GM12892 (cell line): ENCODE measurements at regions not wholly inside any gene's neighbourhood (a gene's known extent, or its start where the extent isn't known, plus 50 kb on each side); places are given as distances from the start of the nearest gene placed in this dataset.
"Not testable (repeated sequence)": the region's sequence is repeated elsewhere in the genome, so short reads cannot be mapped to it uniquely, and the experiment has no call there.

ENCODE experiments used
- POLR2AphosphoS5 ChIP-seq: IDR thresholded peaks from 2 replicates; pipeline ENCODE4 v1.6.1; 2011; ENCODE audit warnings: low read depth, low read length, control low read depth
- TAF1 ChIP-seq: IDR thresholded peaks from 2 replicates; pipeline ENCODE4 v1.6.1; 2011; ENCODE audit warnings: low read depth, mild to moderate bottlenecking, control low read depth, low read length, borderline replicate concordance

GRCh38 chr21:38998281-38998680 lies 185.0 kb downstream of the PSMG1 start:
- TF ChIP-seq POLR2AphosphoS5, TAF1: not testable (repeated sequence)
